ENCODE measurements at regions not wholly inside any gene's neighbourhood (a gene's known extent, or its start where the extent isn't known, plus 50 kb on each side); places are given as distances from the start of the nearest gene placed in this dataset.

DNA sequence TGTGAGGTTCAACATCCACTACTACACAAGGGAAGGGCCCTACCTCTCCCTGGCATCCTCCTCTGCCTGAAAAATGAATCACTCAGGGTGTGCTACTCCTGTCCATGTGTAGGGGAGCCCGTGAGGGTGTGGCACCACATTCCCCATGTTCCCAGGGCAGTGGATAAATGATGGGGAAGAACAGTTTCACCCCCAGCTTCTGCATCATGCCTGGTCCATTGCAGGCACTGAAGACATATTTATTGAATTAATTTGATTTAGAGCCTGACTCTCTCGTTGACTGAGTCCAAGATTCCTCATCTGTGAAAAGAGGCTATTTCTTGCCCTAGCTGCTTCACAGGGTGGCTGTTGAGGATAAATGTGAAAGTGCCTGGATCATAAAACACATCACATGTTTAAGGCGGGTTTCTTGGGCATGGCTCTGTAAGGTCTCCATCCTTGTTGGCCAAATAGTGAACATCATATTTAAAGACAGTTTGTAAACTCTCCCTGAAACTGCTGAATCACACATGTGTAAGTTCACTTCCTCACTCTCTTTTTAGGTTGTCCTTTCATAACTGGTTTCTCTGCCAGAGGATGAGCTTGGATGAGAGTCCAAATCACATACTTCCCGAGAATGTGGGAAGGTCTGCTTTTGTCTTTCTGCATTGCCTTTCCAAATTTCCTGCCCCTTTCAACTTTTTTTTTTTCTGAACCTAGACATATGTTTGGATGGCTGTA lies 79.7 kb upstream of the FYN start:
- H3K9me3 Mint-ChIP-seq (ENCODE audit: unreplicated experiment) = no peaks in the 10 kb centered on the region
- no peak overlapping the region for H3K4me3 Mint-ChIP-seq (ENCODE audit: unreplicated experiment)
- no peaks in the 10 kb centered on the region for H3K36me3 Mint-ChIP-seq (ENCODE audit: low read depth, unreplicated experiment)
- H3K27me3 Mint-ChIP-seq (ENCODE audit: unreplicated experiment) = peaks cover 1% of the 10 kb centered on the region
- H3K27ac Mint-ChIP-seq (ENCODE audit: unreplicated experiment) = no peak overlapping the region
- no peaks in the 10 kb centered on the region for H3K4me1 Mint-ChIP-seq (ENCODE audit: unreplicated experiment)
- TF ChIP-seq, protein P1, sequence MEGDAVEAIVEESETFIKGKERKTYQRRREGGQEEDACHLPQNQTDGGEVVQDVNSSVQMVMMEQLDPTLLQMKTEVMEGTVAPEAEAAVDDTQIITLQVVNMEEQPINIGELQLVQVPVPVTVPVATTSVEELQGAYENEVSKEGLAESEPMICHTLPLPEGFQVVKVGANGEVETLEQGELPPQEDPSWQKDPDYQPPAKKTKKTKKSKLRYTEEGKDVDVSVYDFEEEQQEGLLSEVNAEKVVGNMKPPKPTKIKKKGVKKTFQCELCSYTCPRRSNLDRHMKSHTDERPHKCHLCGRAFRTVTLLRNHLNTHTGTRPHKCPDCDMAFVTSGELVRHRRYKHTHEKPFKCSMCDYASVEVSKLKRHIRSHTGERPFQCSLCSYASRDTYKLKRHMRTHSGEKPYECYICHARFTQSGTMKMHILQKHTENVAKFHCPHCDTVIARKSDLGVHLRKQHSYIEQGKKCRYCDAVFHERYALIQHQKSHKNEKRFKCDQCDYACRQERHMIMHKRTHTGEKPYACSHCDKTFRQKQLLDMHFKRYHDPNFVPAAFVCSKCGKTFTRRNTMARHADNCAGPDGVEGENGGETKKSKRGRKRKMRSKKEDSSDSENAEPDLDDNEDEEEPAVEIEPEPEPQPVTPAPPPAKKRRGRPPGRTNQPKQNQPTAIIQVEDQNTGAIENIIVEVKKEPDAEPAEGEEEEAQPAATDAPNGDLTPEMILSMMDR (IDR thresholded peaks at IDR 0.05; ENCODE audit: unreplicated experiment) = no peak
- no peak for DNase-seq (ENCODE audit: low spot score)

DNA sequence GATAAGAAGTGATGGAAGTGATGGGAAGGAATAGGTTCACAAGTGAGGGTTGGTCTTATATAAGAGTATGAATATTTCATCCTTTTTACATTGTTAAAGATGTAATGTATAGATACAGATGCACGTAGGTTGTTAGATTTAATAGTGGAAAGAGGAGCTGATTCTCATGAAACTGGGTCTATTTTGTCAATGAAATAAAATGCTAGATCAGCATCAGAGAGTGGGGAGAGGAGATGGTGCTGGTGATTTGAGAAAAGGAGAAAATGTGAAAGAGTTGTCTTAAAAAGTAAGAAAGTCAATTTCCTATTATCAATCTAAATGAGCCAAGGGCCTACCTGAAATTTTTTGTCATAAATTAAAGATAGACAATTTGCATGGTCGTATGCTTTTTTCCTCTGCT lies 82.8 kb upstream of the FYN start:
- no peaks in the 10 kb centered on the region for H3K27me3 Mint-ChIP-seq (ENCODE audit: unreplicated experiment)
- H3K4me3 Mint-ChIP-seq (ENCODE audit: unreplicated experiment) = no peak overlapping the region
- H3K36me3 Mint-ChIP-seq (ENCODE audit: low read depth, unreplicated experiment) = no peaks in the 10 kb centered on the region
- no peaks in the 10 kb centered on the region for H3K9me3 Mint-ChIP-seq (ENCODE audit: unreplicated experiment)
- peaks cover 7% of the 10 kb centered on the region for H3K4me1 Mint-ChIP-seq (ENCODE audit: unreplicated experiment)
- TF ChIP-seq, protein P1 (IDR thresholded peaks at IDR 0.05; ENCODE audit: unreplicated experiment) = no peak
- no peak for DNase-seq (ENCODE audit: low spot score)
- H3K27ac Mint-ChIP-seq (ENCODE audit: unreplicated experiment) = no peak overlapping the region

DNA sequence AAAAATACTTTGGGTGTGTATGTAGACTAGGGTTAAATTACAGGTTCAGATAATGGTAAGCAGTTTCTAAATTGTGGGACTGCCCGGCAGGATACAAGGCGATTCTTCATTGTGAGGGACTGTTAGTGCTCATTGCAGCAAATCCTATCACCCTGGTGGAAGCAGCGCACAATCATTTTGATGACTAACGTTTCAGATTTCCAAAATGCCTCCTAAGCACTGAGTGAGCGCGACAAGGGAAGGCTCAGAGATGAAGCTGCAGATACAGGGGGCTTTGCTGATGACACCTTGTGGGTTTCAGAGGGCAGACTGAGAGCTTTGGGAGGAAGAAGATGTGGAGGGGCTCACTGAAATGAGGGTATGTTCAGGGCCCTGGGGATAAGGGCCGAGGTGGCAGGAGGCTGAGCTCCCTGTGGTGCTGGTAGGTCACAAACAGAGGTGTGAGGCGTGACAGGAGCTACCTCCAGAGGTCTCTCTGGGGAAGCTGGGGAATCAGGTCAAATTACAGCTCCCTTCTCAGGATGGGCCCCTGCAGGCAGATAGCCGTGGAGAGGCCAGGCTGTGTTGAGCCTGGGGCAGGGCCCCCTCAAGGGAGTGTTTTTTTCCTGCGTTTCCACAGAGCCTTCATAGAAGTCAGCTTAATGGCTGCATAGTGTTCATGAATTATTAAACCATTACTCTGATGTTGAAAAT lies 84.5 kb upstream of the FYN start:
- no peak overlapping the region for H3K27ac Mint-ChIP-seq (ENCODE audit: unreplicated experiment)
- TF ChIP-seq, protein P1 (IDR thresholded peaks at IDR 0.05; ENCODE audit: unreplicated experiment) = no peak
- no peaks in the 10 kb centered on the region for H3K36me3 Mint-ChIP-seq (ENCODE audit: low read depth, unreplicated experiment)
- no peak for DNase-seq (ENCODE audit: low spot score)
- no peaks in the 10 kb centered on the region for H3K27me3 Mint-ChIP-seq (ENCODE audit: unreplicated experiment)
- H3K4me1 Mint-ChIP-seq (ENCODE audit: unreplicated experiment) = peaks cover 7% of the 10 kb centered on the region
- no peaks in the 10 kb centered on the region for H3K9me3 Mint-ChIP-seq (ENCODE audit: unreplicated experiment)
- no peak overlapping the region for H3K4me3 Mint-ChIP-seq (ENCODE audit: unreplicated experiment)

DNA sequence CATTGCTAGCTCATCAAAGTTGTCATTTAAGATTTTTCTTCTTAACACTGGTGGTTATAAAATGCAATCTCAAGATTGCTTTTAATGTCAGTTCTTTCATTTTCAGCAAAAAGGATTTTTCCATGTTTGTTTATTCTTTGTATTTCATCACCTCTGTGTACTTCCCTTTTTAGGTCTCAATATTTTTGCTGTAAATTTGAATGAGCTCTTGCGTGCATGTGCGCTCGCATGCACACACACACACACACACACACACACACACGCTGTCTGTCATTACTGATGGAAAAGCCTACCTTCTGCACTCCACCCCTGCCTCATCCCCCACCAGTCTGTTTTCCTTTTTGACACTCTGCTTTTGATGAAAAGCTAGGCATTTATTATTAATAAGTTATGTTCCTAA lies 85.3 kb upstream of the FYN start:
- no peaks in the 10 kb centered on the region for H3K9me3 Mint-ChIP-seq (ENCODE audit: unreplicated experiment)
- TF ChIP-seq, protein P1 (IDR thresholded peaks at IDR 0.05; ENCODE audit: unreplicated experiment) = no peak
- H3K27ac Mint-ChIP-seq (ENCODE audit: unreplicated experiment) = no peak overlapping the region
- no peaks in the 10 kb centered on the region for H3K27me3 Mint-ChIP-seq (ENCODE audit: unreplicated experiment)
- no peak overlapping the region for H3K4me3 Mint-ChIP-seq (ENCODE audit: unreplicated experiment)
- H3K36me3 Mint-ChIP-seq (ENCODE audit: low read depth, unreplicated experiment) = no peaks in the 10 kb centered on the region
- no peak for DNase-seq (ENCODE audit: low spot score)
- H3K4me1 Mint-ChIP-seq (ENCODE audit: unreplicated experiment) = peaks cover 7% of the 10 kb centered on the region

DNA sequence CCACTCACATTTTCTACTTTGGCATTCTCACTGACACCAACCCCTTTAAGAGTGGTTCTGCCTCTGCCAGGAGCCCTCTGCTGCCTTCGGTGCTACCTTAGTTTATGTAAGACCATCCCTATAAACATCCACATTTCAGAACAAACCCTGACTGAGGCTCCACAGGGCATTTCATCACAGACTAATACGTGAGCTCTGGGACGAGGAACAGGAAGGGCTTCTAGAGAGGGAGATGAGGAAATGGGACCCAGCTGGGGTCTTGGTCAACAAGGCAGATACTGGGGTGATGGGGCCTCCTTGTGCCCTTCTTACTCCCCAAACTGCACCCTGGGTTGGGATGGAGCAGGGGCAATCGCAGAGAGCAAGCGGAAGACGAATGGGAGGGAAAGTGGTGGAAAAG lies 86.5 kb upstream of the FYN start:
- TF ChIP-seq, protein P1 (IDR thresholded peaks at IDR 0.05; ENCODE audit: unreplicated experiment) = no peak
- H3K4me1 Mint-ChIP-seq (ENCODE audit: unreplicated experiment) = peaks cover 7% of the 10 kb centered on the region
- no peak for DNase-seq (ENCODE audit: low spot score)
- H3K27me3 Mint-ChIP-seq (ENCODE audit: unreplicated experiment) = no peaks in the 10 kb centered on the region
- H3K9me3 Mint-ChIP-seq (ENCODE audit: unreplicated experiment) = no peaks in the 10 kb centered on the region
- H3K36me3 Mint-ChIP-seq (ENCODE audit: low read depth, unreplicated experiment) = no peaks in the 10 kb centered on the region
- no peak overlapping the region for H3K27ac Mint-ChIP-seq (ENCODE audit: unreplicated experiment)
- no peak overlapping the region for H3K4me3 Mint-ChIP-seq (ENCODE audit: unreplicated experiment)

All from endothelial cell (in vitro differentiated cells).